ENCODE measurements at regions not wholly inside any gene's neighbourhood (a gene's known extent, or its start where the extent isn't known, plus 50 kb on each side); places are given as distances from the start of the nearest gene placed in this dataset.

DNA sequence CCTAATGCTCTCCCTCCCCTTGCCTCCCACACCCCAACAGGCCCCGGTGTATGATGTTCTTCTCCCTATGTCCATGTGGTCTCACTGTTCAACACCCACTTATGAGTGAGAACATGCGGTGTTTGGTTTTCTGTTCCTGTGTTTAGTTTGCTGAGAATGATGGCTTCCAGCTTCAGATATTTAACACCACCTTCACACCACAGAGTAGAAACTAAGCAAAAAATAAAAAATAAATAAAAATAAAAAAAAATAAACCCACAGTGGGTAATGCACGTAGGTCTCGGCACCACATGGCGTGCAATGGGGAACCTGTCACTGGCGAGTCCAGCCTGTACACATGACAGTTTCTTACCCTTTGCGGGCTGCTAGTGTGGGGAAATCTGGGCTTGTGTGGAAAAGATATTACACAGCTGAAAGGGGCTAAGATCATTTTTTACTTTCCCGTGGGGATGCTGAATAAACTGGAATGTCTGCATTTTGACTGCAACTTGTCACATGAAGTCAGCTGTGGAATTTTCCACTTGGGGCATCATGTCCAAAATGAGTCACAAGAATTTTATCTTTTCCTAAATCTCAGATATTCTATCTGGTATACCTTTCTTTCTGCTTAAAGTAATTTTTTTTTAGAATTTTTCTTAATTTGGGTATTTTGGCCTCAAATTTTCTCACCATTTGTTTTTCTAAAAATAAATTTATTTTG lies 170.5 kb downstream of the IRS2 start:
- no peak overlapping the region for H3K4me3 ChIP-seq (ENCODE audit: low read length)
- H3K4me1 ChIP-seq (ENCODE audit: control insufficient read depth, insufficient read depth, low read length): no peaks in the 10 kb centered on the region
- no peak overlapping the region for H3K4me2 ChIP-seq (ENCODE audit: low read length)
- H3K9ac ChIP-seq (ENCODE audit: low read depth, low read length): no peak overlapping the region
- no peaks in the 10 kb centered on the region for H3K9me3 ChIP-seq (replicated peaks; ENCODE audit: low read length)
- no peaks in the 10 kb centered on the region for H3K36me3 ChIP-seq (ENCODE audit: insufficient read depth, low read length)
- H3K27me3 ChIP-seq (ENCODE audit: control insufficient read depth, insufficient read depth, low read length): no peaks in the 10 kb centered on the region

GRCh38 chr13:109611912-109612691 lies 174.3 kb downstream of the IRS2 start:
- H3K4me1 ChIP-seq (ENCODE audit: control insufficient read depth, insufficient read depth, low read length): no peaks in the 10 kb centered on the region
- H3K4me2 ChIP-seq (ENCODE audit: low read length): no peak overlapping the region
- H3K9me3 ChIP-seq (replicated peaks; ENCODE audit: low read length): no peaks in the 10 kb centered on the region
- H3K27me3 ChIP-seq (ENCODE audit: control insufficient read depth, insufficient read depth, low read length): no peaks in the 10 kb centered on the region
- H3K9ac ChIP-seq (ENCODE audit: low read depth, low read length): no peak overlapping the region
- H3K4me3 ChIP-seq (ENCODE audit: low read length): no peak overlapping the region
- H3K36me3 ChIP-seq (ENCODE audit: insufficient read depth, low read length): no peaks in the 10 kb centered on the region

GRCh38 chr13:109610517-109610916 lies 175.9 kb downstream of the IRS2 start:
- Histone ChIP-seq H3K4me3 (ENCODE audit: low read length) (no peak overlapping the region), H3K36me3 (ENCODE audit: insufficient read depth, low read length) (no peaks in the 10 kb centered on the region), H3K4me2 (ENCODE audit: low read length) (no peak overlapping the region), H3K9me3 (replicated peaks; ENCODE audit: low read length) (no peaks in the 10 kb centered on the region), H3K4me1 (ENCODE audit: control insufficient read depth, insufficient read depth, low read length) (no peaks in the 10 kb centered on the region), H3K9ac (ENCODE audit: low read depth, low read length) (no peak overlapping the region), H3K27me3 (ENCODE audit: control insufficient read depth, insufficient read depth, low read length) (no peaks in the 10 kb centered on the region)

- no peak overlapping the region for H3K4me2 ChIP-seq (ENCODE audit: low read length)
- H3K4me3 ChIP-seq (ENCODE audit: low read length): no peak overlapping the region
- no peaks in the 10 kb centered on the region for H3K36me3 ChIP-seq (ENCODE audit: insufficient read depth, low read length)
- H3K9me3 ChIP-seq (replicated peaks; ENCODE audit: low read length): no peaks in the 10 kb centered on the region
- H3K9ac ChIP-seq (ENCODE audit: low read depth, low read length): no peak overlapping the region
- no peaks in the 10 kb centered on the region for H3K4me1 ChIP-seq (ENCODE audit: control insufficient read depth, insufficient read depth, low read length)
- H3K27me3 ChIP-seq (ENCODE audit: control insufficient read depth, insufficient read depth, low read length): no peaks in the 10 kb centered on the region
Observed at GRCh38 chr13:109608503-109608902, 177.9 kb downstream of the IRS2 start.

GRCh38 chr13:109608059-109608458 lies 178.3 kb downstream of the IRS2 start:
- Histone ChIP-seq H3K9ac (ENCODE audit: low read depth, low read length) (no peak overlapping the region), H3K36me3 (ENCODE audit: insufficient read depth, low read length) (no peaks in the 10 kb centered on the region), H3K27me3 (ENCODE audit: control insufficient read depth, insufficient read depth, low read length) (no peaks in the 10 kb centered on the region), H3K4me2 (ENCODE audit: low read length) (no peak overlapping the region), H3K4me3 (ENCODE audit: low read length) (no peak overlapping the region), H3K4me1 (ENCODE audit: control insufficient read depth, insufficient read depth, low read length) (no peaks in the 10 kb centered on the region), H3K9me3 (replicated peaks; ENCODE audit: low read length) (no peaks in the 10 kb centered on the region)

GRCh38 chr13:109606520-109606919 lies 179.9 kb downstream of the IRS2 start:
- Histone ChIP-seq H3K4me1 (ENCODE audit: control insufficient read depth, insufficient read depth, low read length) (no peaks in the 10 kb centered on the region), H3K4me2 (ENCODE audit: low read length) (no peak overlapping the region)

GRCh38 chr13:109605846-109606245 lies 180.5 kb downstream of the IRS2 start:
- H3K36me3 ChIP-seq (ENCODE audit: insufficient read depth, low read length): no peaks in the 10 kb centered on the region
- no peaks in the 10 kb centered on the region for H3K4me1 ChIP-seq (ENCODE audit: control insufficient read depth, insufficient read depth, low read length)
- H3K4me2 ChIP-seq (ENCODE audit: low read length): no peak overlapping the region
- no peak overlapping the region for H3K4me3 ChIP-seq (ENCODE audit: low read length)
- H3K9me3 ChIP-seq (replicated peaks; ENCODE audit: low read length): no peaks in the 10 kb centered on the region
- H3K9ac ChIP-seq (ENCODE audit: low read depth, low read length): no peak overlapping the region
- no peaks in the 10 kb centered on the region for H3K27me3 ChIP-seq (ENCODE audit: control insufficient read depth, insufficient read depth, low read length)

More at GRCh38 chr13:109606520-109606919, 179.9 kb downstream of the IRS2 start:
- Histone ChIP-seq H3K9me3 (replicated peaks; ENCODE audit: low read length) (no peaks in the 10 kb centered on the region), H3K36me3 (ENCODE audit: insufficient read depth, low read length) (no peaks in the 10 kb centered on the region), H3K4me3 (ENCODE audit: low read length) (no peak overlapping the region), H3K27me3 (ENCODE audit: control insufficient read depth, insufficient read depth, low read length) (no peaks in the 10 kb centered on the region), H3K9ac (ENCODE audit: low read depth, low read length) (no peak overlapping the region)

GRCh38 chr13:109604894-109605293 lies 181.5 kb downstream of the IRS2 start:
- Histone ChIP-seq H3K27me3 (ENCODE audit: control insufficient read depth, insufficient read depth, low read length) (no peaks in the 10 kb centered on the region), H3K36me3 (ENCODE audit: insufficient read depth, low read length) (no peaks in the 10 kb centered on the region), H3K9me3 (replicated peaks; ENCODE audit: low read length) (no peaks in the 10 kb centered on the region), H3K4me1 (ENCODE audit: control insufficient read depth, insufficient read depth, low read length) (no peaks in the 10 kb centered on the region), H3K9ac (ENCODE audit: low read depth, low read length) (no peak overlapping the region), H3K4me3 (ENCODE audit: low read length) (no peak overlapping the region), H3K4me2 (ENCODE audit: low read length) (no peak overlapping the region)

GRCh38 chr13:109602356-109602755 lies 184.0 kb downstream of the IRS2 start:
- Histone ChIP-seq H3K9ac (ENCODE audit: low read depth, low read length) (no peak overlapping the region), H3K27me3 (ENCODE audit: control insufficient read depth, insufficient read depth, low read length) (no peaks in the 10 kb centered on the region), H3K4me3 (ENCODE audit: low read length) (no peak overlapping the region), H3K4me2 (ENCODE audit: low read length) (no peak overlapping the region), H3K4me1 (ENCODE audit: control insufficient read depth, insufficient read depth, low read length) (no peaks in the 10 kb centered on the region), H3K9me3 (replicated peaks; ENCODE audit: low read length) (no peaks in the 10 kb centered on the region), H3K36me3 (ENCODE audit: insufficient read depth, low read length) (no peaks in the 10 kb centered on the region)

GRCh38 chr13:109599901-109600657 lies 186.3 kb downstream of the IRS2 start:
- H3K4me3 ChIP-seq (ENCODE audit: low read length): no peak overlapping the region
- H3K4me1 ChIP-seq (ENCODE audit: control insufficient read depth, insufficient read depth, low read length): no peaks in the 10 kb centered on the region
- H3K4me2 ChIP-seq (ENCODE audit: low read length): no peak overlapping the region
- no peaks in the 10 kb centered on the region for H3K36me3 ChIP-seq (ENCODE audit: insufficient read depth, low read length)
- H3K9me3 ChIP-seq (replicated peaks; ENCODE audit: low read length): no peaks in the 10 kb centered on the region
- H3K27me3 ChIP-seq (ENCODE audit: control insufficient read depth, insufficient read depth, low read length): no peaks in the 10 kb centered on the region
- H3K9ac ChIP-seq (ENCODE audit: low read depth, low read length): no peak overlapping the region

- H3K27me3 ChIP-seq (ENCODE audit: control insufficient read depth, insufficient read depth, low read length): no peaks in the 10 kb centered on the region
- H3K9me3 ChIP-seq (replicated peaks; ENCODE audit: low read length): no peaks in the 10 kb centered on the region
- no peaks in the 10 kb centered on the region for H3K4me1 ChIP-seq (ENCODE audit: control insufficient read depth, insufficient read depth, low read length)
- no peaks in the 10 kb centered on the region for H3K36me3 ChIP-seq (ENCODE audit: insufficient read depth, low read length)
- H3K4me2 ChIP-seq (ENCODE audit: low read length): no peak overlapping the region
- H3K4me3 ChIP-seq (ENCODE audit: low read length): no peak overlapping the region
- no peak overlapping the region for H3K9ac ChIP-seq (ENCODE audit: low read depth, low read length)
Observed at GRCh38 chr13:109595471-109595870, 190.9 kb downstream of the IRS2 start.

All from skeletal muscle satellite cell (primary cell).